ENCODE measurements at regions not wholly inside any gene's neighbourhood (a gene's known extent, or its start where the extent isn't known, plus 50 kb on each side); places are given as distances from the start of the nearest gene placed in this dataset.

GRCh38 chr16:56115817-56116576, 75.3 kb upstream of the GNAO1 start:
- no peaks in the 10 kb centered on the region for H3K27me3 ChIP-seq
- no peak overlapping the region for H3K4me3 ChIP-seq
- H3K4me1 ChIP-seq = no peaks in the 10 kb centered on the region
- ATAC-seq (ENCODE audit: low FRiP score in 2 of 2) (peak in 1 of 2 donors; percentile 42), DNase-seq (no peak)
- 65 to 69% methylated on average over 6 of the region's 6 CpGs for WGBS, 2 donors
- no peak overlapping the region for H3K27ac ChIP-seq
- no peaks in the 10 kb centered on the region for H3K9me3 ChIP-seq
- TF ChIP-seq EP300 (IDR thresholded peaks at IDR 0.05) = no peak
- no peak for TF ChIP-seq CTCF (IDR thresholded peaks at IDR 0.05)
- TF ChIP-seq POLR2A (IDR thresholded peaks at IDR 0.05) = no peak
- H3K36me3 ChIP-seq = no peaks in the 10 kb centered on the region

DNA sequence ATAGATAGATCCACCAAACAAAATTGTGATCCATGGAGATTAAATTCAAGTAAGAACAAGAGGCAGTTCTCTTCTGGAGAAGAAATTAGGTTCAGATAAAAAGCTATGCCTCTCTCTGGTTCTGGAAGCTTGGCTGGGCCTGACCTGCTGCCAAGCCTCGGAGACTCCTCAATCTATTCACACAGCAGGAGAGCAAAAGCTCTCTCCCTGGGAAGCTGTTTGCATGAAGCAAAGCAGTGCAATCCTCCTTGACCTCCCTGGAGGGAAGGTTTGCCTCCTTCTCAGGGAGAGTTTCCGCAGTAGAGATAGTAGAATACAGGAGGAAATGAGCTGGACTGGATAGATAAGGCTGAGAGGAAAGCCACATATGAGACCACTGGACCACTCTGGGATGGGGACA, 78.1 kb upstream of the GNAO1 start:
- H3K4me3 ChIP-seq = no peak overlapping the region
- H3K4me1 ChIP-seq = no peaks in the 10 kb centered on the region
- 44 to 64% methylated on average over 2 of the region's 2 CpGs for WGBS, 2 donors
- H3K9me3 ChIP-seq = no peaks in the 10 kb centered on the region
- H3K27me3 ChIP-seq = no peaks in the 10 kb centered on the region
- no peak for DNase-seq
- no peaks in the 10 kb centered on the region for H3K36me3 ChIP-seq
- no peak for TF ChIP-seq EP300 (IDR thresholded peaks at IDR 0.05)
- no peak for TF ChIP-seq POLR2A (IDR thresholded peaks at IDR 0.05)
- no peak for TF ChIP-seq CTCF (IDR thresholded peaks at IDR 0.05)
- no peak for TF ChIP-seq POLR2AphosphoS5 (IDR thresholded peaks at IDR 0.05)
- no peak overlapping the region for H3K27ac ChIP-seq
- peak in 1 of 2 donors; percentile 43 for ATAC-seq (ENCODE audit: low FRiP score in 2 of 2)

DNA sequence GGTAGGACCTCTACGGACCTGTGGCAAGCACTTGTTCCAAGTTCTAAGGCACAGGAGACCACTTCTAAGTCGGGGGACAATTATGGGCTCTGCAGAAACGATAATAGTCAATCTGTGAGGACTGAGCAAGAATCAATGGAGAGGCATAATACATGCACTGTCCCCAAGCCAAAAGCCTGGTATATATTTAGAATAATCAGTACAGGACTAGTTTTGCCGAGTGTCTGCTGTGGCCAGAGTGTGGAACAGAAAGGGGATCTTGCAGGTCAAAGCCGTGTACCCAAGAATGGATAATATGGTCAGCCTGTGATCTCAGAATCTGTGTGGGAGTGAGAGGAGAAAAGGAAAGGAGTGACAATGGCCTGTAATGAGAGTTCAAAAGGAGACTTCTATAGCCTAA, 80.2 kb upstream of the GNAO1 start:
- WGBS, 2 donors = 71 to 77% methylated on average over 5 of the region's 5 CpGs
- DNase-seq (no peak), ATAC-seq (ENCODE audit: low FRiP score in 2 of 2) (no peak)
- Histone ChIP-seq H3K27ac (no peak overlapping the region), H3K27me3 (no peaks in the 10 kb centered on the region), H3K36me3 (no peaks in the 10 kb centered on the region), H3K4me1 (no peaks in the 10 kb centered on the region), H3K4me3 (no peak overlapping the region), H3K9me3 (no peaks in the 10 kb centered on the region)
- TF ChIP-seq POLR2A (IDR thresholded peaks at IDR 0.05) (no peak), POLR2AphosphoS5 (IDR thresholded peaks at IDR 0.05) (no peak), EP300 (IDR thresholded peaks at IDR 0.05) (no peak), CTCF (IDR thresholded peaks at IDR 0.05) (no peak)

DNA sequence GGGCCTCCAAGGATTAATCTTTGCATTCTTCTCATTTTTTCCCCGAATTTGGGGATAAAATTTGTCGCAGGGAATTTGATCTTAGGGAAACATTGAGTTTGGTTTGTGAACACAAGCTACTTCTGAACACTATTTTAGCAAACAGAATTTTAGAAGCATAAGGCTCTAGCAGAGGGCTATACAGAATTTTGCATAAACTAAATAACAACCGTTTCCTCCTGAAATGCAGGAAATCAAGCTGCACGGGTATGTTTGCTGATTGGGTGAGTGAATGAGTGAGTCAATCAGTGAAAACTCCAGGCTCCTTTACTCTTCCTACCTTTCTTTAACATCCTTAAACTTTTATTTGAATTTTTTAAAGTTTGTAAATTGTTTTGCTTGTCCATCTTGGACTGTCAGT, 81.3 kb upstream of the GNAO1 start:
- H3K27ac ChIP-seq = no peak overlapping the region
- no peaks in the 10 kb centered on the region for H3K9me3 ChIP-seq
- TF ChIP-seq POLR2A (IDR thresholded peaks at IDR 0.05) (no peak), EP300 (IDR thresholded peaks at IDR 0.05) (no peak), CTCF (IDR thresholded peaks at IDR 0.05) (no peak), POLR2AphosphoS5 (IDR thresholded peaks at IDR 0.05) (no peak)
- DNase-seq = no peak
- no peaks in the 10 kb centered on the region for H3K4me1 ChIP-seq
- no peaks in the 10 kb centered on the region for H3K27me3 ChIP-seq
- ATAC-seq (ENCODE audit: low FRiP score in 2 of 2) = no peak
- no peak overlapping the region for H3K4me3 ChIP-seq
- WGBS, 2 donors = 43 to 54% methylated on average over 4 of the region's 4 CpGs
- no peaks in the 10 kb centered on the region for H3K36me3 ChIP-seq

DNA sequence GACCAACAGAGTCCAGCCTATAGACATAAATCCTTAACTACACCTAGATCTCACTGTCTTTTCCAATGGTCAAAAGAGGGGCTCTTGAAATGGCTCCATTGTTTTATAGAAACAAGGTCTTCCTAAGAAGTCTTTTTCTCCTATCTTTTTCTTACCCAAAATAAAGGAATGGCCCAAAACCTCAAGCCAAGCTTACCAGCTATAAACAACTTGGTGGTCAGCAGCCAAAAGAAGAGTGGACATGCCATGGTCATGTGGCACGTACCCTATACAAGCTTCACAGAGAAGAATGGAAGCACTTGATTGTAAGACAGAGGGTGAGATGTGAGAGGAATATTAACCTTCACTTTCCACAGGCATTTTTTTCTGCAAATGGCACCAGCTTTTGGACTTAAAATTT, 82.1 kb upstream of the GNAO1 start:
- ATAC-seq (ENCODE audit: low FRiP score in 2 of 2) (no peak), DNase-seq (no peak)
- Histone ChIP-seq H3K9me3 (no peaks in the 10 kb centered on the region), H3K4me1 (no peaks in the 10 kb centered on the region), H3K27me3 (no peaks in the 10 kb centered on the region), H3K36me3 (no peaks in the 10 kb centered on the region), H3K4me3 (no peak overlapping the region), H3K27ac (no peak overlapping the region)
- WGBS, 2 donors = 100% methylated on average over 1 of the region's 1 CpG
- TF ChIP-seq POLR2AphosphoS5 (IDR thresholded peaks at IDR 0.05) (no peak), EP300 (IDR thresholded peaks at IDR 0.05) (no peak)
